GM18508 (cell line): ENCODE measurements at regions not wholly inside any gene's neighbourhood (a gene's known extent, or its start where the extent isn't known, plus 50 kb on each side); places are given as distances from the start of the nearest gene placed in this dataset.
"Not testable (repeated sequence)": the region's sequence is repeated elsewhere in the genome, so short reads cannot be mapped to it uniquely, and the experiment has no call there.

ENCODE experiments used
- ATAC-seq: cut with Tn5 transposase; IDR thresholded peaks from one replicate; pipeline ENCODE4 v1.9.1; 2021; ENCODE audit warnings: moderate number of reproducible peaks; ENCODE audit not compliant: insufficient read depth, unreplicated experiment

DNA sequence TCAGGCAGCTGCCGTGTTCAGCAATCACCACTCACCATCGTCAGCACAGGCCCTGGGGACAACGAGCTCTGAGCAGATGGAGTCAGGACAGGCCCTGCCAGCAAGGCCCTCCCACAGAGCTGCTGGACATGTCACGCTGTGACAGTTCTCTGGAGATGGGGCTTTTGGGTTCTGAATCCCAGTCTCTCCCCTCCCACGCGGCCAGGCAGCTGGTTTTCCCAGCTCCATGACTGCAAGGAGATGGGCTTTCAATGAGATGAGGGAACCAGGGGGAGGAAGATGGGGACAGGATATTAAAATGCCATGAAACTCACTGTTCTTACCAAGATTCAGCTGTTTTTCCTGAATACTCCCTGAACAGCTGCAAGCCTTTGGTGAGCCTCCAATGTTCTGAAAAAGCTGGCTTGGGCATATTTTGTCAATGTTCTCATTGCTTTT lies 305.9 kb downstream of the BRD1 start:
- ATAC-seq, result no peak

DNA sequence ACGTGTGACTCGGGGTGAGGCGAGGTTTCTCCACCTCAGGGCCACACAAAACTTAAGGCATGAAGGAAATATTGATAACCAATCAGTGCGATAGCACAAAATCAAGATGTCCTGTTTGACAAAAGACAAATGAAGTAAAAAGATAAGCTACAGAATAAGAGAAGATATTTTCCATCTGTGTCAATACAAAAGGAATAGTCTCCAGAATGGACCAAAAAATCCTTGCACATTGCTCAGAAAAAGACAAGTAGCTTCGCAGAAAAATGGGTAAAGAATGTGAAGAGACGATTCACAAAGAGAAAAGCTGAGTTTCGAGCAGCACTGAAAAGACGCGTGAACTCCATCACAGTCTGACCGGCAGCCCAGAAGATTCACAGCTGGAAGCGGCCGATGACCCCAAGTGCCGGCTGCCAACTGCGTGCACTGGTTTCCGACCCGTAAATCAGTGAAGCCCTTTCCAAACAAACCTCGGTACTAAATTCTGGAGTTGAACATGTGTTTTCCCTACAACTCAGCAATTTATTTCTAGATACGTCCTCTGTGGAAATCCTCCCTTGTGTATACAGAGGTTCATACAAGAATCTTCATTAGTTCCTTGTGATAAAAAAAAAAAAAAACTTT lies 308.4 kb downstream of the BRD1 start:
- ATAC-seq, result no peak

DNA sequence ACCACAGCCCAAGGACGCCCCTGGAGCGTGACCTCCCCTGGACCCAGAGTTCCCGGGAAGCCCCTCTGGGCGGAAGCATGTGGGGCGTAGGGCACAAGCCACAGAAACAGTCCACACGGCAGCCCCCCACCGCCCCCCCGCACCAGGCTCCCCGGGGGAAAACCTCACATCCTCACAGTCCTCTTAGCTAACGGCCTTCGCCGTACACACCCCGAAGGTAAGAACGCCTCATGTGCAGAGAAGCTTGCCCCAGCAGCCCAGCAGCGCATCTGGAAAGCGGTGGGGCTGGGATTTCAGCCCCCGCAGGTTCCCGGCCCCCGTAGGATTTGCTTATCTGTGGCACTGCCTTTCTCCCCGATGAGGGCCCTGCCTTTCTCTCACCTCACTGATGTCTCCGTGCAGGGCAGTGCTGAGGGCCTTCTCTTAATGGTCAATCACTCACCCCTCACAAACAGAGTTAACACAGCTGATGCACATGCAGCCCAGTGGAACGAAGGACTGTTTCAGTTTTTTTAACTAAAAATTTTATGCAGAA lies 309.2 kb downstream of the BRD1 start:
- no peak for ATAC-seq

DNA sequence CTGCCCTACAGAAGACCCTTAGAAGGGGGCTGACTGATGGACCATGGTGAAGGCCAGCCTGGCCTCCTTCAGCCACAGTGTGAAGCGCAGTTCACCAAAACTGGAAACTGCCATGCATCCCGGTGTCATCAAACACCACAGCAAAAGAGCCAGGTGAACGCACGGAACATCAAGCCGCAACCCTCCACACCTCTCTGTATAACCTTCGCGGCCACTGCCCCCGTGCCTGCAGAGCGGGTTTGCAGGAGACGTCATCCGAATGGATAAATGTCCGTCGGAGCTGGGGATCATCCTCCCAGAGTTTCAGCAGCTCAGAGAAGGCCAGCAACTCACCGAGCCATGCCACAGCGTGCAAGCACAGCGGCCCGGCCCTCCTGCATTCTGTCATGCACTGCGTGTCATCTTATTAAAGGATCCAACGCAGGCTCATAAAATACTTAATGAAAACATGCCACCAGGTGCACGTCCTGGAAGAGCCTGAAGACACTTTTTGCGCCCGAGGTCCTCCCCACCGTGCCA lies 309.9 kb downstream of the BRD1 start:
- ATAC-seq, result no peak

DNA sequence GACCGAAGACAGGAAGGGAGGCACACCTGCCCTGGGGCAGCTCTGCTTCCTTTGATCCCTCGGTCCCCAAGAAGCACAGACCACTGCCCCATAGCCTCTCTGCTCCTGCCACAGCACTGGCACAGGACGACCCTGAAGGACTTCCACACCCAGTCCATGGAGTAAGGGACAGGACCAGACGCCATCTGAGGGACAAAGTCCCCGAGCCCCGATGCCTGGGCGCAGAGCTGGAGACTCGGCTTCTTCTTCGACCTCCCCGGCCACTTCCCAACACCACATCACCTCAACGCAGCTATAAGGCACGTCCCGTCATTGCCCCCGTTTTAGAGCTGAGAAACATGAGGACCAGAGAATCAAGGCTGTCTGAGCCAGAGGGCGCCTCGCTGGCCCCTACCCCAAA lies 310.5 kb downstream of the BRD1 start:
- no peak for ATAC-seq

DNA sequence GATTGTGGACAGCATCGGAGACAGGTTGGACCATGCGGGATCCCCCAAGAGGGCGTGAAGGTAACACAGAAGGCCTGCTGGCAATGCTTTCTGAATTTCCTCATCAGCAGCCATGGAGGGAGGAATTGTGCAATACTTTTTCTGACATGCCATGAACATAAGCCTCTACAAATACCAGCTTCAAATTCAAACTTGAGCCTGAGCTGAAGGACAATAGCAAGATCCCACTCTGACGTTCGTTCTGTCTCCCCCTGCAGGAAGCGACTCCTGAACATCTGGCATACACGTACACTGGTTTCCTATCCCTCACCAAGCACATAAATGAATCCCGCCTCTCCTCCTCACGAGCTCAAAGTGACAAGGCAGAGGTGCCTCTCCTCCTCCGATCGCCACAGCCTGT lies 312.2 kb downstream of the BRD1 start:
- ATAC-seq, result no peak

DNA sequence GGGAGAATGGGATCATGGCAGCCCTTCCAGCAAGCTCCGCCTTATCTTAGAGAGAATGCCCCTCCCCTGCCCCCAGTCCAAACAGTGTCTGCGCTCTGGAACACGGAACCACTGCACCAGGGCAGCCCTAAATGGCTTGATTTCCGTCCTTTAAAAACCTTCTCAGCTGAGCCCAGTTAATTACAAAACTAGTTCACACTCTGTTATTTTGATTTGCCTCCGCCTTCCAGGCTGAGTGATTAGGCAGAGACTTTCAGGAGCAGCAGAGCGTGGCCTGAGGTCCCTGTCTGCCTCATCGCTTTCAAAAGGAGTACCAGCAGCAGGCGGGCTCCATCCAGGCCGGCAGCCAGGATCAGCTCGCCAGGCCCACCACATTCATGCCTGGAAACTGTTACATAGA lies 313.0 kb downstream of the BRD1 start:
- no peak for ATAC-seq

DNA sequence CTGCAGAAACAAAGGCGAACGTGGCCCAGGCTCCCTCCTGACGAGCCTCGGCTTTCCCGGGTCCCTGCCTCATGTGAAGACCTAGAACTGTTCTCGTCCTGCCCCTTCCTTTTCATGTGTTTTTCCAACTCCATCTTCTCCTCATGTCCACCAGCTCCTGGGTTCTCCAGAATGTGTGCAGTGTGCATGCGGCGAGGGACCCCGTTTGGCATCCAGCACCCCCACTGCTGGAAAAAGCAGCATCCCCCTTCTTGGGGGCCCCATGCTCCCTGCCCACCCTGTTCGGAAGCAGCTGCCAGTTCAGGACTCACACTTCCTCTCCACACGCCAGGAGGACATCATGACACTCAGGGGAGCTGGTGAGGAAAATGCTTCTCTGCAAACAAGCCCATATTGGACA lies 313.5 kb downstream of the BRD1 start:
- ATAC-seq, result no peak

DNA sequence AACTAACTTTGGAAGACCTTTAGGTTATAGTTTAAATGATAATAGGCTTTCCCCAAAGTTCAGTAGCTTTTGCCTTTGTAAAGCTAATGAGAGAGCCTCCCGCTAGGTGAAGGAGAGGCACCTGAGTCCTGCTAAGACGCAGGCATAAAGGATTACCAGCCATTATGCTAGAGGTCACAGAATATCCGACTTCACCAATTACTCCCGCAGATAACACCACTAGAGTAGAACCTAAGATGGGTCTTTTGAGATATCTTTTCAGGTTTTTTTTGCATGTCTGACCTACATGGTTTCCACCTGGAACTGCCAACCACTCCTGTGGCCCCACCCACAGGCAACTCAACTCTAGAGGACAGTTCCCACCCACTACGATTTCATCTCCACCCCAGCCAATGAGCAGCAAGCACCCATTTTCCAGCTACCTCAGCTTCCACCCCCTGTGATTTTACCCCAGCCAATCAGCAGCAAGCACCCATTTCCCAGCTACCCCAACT lies 314.3 kb downstream of the BRD1 start:
- no peak for ATAC-seq

DNA sequence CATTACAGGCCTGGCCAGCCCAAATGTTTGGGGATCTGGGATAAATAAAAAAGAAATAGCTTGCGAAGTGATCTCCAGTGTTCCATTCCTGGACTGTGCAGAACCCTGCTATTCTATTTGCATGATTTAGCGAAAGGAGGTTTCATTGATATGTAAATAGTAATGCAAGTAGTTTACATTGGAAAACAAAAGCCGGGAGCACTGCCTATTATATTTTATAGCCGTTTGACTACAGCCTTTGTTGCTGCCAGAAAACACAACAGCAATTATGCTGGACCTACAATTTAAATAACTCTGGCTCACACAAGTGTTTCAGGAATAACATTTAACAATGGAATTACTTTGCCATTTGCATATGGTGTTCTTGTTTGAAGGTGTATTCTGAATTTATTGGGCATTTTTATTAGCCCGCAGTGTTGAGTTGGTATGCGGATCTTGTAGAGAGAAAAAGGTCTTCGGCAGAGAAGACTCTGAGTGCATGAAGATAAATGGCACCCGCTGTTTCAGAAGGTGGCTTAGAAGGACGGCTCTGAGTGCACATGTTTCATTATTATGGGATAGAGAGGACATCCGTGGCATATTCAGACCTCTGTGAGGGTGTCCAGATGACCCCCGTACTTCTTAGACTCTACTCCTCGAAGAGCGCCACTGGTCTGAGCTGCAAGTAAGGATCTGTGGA lies 315.0 kb downstream of the BRD1 start:
- no peak for ATAC-seq

DNA sequence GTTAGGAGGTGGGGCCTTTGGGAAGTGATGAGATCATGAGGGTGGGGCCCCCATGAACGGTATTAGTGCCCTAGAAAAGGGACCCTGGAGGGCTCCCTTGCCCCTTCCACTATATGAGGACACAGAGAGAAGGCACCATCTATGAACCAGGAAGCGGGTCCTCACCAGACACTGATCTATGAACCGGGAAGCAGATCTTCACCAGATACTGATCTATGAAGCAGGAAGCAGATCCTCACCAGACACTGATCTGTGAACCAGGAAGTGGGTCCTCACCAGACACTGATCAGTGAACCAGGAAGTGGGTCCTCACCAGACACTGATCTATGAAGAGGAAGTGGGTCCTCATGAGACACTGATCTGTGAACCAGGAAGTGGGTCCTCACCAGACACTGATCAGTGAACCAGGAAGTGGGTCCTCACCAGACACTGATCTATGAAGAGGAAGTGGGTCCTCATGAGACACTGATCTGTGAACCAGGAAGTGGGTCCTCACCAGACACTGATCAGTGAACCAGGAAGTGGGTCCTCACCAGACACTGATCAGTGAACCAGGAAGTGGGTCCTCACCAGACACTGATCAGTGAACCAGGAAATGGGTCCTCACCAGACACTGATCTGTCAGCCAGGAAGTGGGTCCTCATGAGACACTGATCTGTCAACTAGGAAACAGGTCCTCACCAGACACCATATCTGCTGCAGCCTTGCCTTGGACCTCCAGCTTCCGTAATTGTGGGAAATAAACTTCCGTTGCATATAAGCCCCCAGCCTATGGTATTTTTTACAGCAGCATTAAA lies 316.1 kb downstream of the BRD1 start:
- not testable (repeated sequence) for ATAC-seq

DNA sequence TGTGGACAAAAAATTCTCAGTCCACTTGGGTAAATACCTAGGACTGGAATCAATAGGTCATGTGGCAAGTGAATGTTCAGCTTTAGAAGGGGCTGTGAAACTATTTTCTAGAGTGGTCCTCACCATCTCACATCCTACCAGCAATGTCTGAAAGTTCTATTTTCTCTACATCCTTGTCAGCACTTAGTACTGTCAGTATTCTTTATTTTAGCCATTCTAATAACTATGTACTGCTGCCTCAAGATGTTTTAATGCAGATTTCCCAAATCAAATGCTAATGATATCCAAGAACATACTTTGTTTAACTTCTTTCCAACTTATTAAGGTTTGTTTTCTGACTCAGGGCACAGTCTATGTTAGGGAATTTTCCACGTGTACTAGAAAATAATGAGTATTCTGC lies 317.0 kb downstream of the BRD1 start:
- no peak for ATAC-seq

DNA sequence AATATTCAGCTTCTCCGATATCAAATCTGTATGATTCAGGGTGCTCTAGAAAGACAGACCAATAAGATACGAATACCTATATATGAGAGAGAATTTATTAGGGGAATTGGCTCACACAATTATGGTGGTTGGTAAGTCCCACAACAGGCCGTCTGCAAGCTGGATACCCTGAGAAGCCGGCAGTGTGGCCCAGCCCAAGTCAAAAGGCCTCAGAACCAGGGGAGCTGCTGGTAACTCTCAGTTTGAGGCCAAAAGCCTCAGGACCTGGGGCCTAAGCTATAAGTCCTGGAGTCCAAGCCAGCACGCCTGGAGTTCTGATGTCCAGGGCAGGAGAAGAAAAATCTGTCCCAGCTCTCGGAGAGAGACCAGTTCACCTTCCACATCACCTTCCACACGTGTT lies 318.7 kb downstream of the BRD1 start:
- no peak for ATAC-seq

DNA sequence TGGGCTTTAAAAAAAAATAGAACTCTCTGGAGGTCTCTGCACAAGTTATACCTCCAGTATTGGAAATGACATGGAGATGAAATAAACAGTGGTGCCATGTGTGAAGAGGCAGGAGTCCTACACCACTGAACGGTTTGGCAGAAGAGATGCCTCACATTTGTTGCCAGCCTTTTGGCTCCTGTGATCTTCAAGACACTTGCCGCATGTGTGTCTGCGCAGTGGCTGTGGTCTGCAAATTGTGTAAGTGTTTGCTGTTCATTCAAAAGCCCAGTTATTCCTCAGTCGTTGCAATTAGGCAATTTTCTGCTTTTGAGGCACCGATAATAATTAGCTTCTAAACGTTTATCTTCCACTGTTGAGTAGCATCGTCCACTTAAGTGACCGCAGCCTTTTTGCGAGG lies 319.1 kb downstream of the BRD1 start:
- no peak for ATAC-seq

DNA sequence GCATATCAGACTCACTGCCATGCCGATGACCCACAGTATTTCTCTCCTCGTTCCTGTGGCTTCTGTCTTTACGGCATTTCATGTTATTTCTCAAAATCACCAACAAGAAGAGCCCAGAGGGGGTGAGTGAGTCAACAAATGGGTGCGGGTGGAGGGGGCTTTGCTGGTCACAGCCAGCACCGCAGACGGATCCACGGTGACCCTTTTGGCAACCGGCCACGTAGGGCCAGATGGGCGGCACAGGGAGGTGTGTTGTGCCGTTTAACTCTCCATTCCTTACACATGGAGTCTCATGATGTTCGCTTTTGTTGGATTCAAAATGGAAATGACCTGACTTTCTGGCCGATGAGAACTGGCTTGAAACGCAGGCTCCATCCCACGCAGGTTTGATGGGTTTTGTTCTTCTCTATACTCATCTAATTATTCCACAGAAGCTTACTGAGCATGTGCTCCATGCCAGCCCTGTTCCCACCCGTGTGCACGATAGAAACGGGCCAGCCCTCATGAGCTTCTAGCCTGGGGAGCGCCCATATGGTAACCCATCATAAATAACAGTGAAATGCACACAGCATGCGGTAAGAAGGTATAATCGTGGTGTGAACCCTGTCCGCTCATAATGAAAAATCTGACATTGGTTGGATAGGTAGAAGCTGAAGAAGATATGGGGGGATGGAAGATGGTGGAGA lies 319.9 kb downstream of the BRD1 start:
- ATAC-seq, result no peak

DNA sequence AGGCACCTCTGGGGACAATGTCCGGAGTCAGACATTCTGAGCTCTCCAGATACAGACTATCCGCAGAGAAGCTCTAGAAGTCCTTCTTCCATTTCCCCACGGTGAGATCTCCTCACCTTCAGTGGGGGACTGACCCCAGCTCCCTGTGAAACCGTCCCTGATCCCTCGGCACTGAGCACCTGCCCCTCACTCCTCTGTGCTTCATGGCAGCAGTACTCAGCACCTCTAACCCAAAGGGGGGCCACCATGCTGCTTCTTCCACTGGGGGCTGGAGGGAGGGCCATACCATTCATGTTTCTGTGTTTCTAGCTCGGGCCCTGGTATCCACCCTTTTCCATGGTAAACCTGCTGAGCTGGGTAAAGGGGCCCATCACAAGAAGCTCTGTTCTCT lies 321.7 kb downstream of the BRD1 start:
- ATAC-seq, result no peak

DNA sequence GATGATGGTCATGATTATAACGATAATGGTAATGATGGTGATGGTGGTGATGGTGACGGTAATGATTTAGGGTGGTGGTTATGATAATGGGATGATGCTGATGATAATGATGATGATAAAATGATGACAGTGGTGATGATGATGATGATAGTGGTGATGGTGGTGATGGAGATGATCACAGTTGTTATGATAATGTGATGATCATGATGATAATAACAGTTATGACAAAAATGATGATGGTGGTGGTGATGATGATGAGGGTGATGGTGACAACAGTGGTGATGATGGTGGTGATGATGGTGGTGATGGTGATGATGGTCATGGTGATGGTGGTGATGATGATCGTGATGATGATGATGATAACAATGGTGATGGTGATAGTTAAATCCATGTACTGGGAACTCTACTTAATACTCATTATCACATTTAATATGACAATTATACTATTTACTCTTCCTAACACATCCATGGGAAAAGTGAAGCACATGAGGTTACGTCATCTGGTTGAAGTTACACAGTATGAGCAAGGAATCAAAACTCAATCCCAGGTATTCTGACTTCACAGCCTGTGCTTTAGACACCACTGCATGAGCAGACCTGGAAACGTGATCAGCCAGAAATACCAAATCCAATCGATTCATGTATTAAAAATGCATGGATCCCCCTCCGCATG lies 322.2 kb downstream of the BRD1 start:
- no peak for ATAC-seq

DNA sequence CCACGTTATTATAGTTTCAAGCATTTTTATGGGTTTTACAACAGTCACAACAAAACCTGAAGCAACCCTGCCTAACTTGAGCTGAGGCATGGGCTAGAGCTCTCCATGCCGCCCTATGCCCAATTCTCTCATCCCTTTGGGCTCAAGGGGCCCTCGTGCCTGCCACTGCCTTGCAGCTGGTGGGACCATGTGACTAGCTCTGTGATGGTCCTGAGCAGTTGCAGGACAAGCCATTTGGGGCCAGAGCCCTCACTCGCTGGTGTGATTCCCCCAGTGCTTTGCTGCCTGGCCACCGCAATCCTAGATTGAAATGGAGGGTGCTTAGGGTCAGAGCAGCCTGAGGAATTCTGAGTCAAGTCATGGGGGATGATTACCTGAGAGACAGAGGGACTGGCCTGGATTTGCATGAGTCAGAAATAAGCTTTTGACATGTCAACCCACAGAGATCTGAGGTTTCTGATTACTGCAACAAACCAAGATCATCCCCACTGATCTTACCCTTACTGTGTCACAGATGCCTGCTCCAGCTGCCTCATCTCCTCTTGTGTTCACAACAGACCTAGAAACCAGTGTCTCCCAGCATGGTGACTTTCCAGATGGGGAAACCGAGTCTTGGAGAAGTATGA lies 323.7 kb downstream of the BRD1 start:
- ATAC-seq, result no peak

DNA sequence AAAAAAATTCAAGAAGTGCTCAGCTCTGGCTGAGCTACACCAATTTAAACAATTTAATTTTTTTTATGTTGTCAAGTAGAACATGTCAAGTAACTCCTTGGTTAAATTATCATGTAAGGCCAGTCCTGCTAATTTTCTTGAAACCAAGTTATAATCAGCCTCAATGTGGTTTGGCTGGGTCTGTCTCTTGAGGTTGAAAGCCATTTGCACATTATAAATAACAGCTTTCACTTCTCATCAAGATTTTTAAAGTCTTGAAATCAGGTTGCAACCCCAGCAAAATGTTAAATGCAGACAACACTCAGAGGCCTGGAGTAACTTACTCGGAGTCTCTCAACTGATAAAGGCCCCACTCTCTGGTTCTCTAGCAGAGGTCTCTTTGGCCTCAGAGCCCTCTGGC lies 324.4 kb downstream of the BRD1 start:
- no peak for ATAC-seq
